K562 (cell line): ENCODE measurements at regions not wholly inside any gene's neighbourhood (a gene's known extent, or its start where the extent isn't known, plus 50 kb on each side); places are given as distances from the start of the nearest gene placed in this dataset.
A peak's percentile ranks its signal among the peaks of the same experiment; 100 is the strongest.

Experiments
- BHLHE40 ChIP-seq: IDR thresholded peaks from 2 replicates; pipeline ENCODE4 v1.6.1; 2011; ENCODE audit warnings: low read length, improper control_type of control experiment
- BRD4 ChIP-seq: fragments of 200-600 bp; sonication (generic); IDR thresholded peaks from 2 replicates; pipeline ENCODE4 v1.6.1; 2017; ENCODE audit warnings: inconsistent platforms
- KHSRP ChIP-seq: fragments of 450-650 bp; IDR thresholded peaks from 2 replicates; pipeline ENCODE4 v1.6.1; 2017
- MCM2 ChIP-seq: fragments of 450-650 bp; IDR thresholded peaks from 2 replicates; pipeline ENCODE4 v1.6.1; 2017; ENCODE audit warnings: low read depth, mild to moderate bottlenecking
- MTA1 ChIP-seq: fragments of 450-650 bp; IDR thresholded peaks from 2 replicates; pipeline ENCODE4 v1.6.1; 2017; ENCODE audit warnings: borderline replicate concordance
- PML ChIP-seq: IDR thresholded peaks from 2 replicates; pipeline ENCODE4 v1.6.1; 2012; ENCODE audit warnings: low read length, inconsistent platforms
- PYGO2 ChIP-seq: fragments of 450-650 bp; IDR thresholded peaks from 2 replicates; pipeline ENCODE4 v1.6.1; 2016; ENCODE audit warnings: mild to moderate bottlenecking, missing genetic modification characterization, moderate library complexity, missing compliant biosample characterization
- RCOR1 ChIP-seq, 2 experiments: IDR thresholded peaks; 2 replicates each; pipeline ENCODE4 v1.6.1; 2012; ENCODE audit warnings: low read depth in 2 of 2, low read length in 2 of 2, borderline replicate concordance in 1 of 2, improper control_type of control experiment in 1 of 2
- SMARCC2 ChIP-seq: fragments of 450-650 bp; IDR thresholded peaks from 2 replicates; pipeline ENCODE4 v1.6.1; 2017; ENCODE audit warnings: antibody characterized with exemption, moderate library complexity, mild to moderate bottlenecking, low read depth
- SMARCE1 ChIP-seq: fragments of 450-650 bp; IDR thresholded peaks from 2 replicates; pipeline ENCODE4 v1.7.1; 2016; ENCODE audit warnings: mild to moderate bottlenecking
- SOX6 ChIP-seq: fragments of 450-650 bp; IDR thresholded peaks from 2 replicates; pipeline ENCODE4 v1.6.1; 2014; ENCODE audit warnings: mild to moderate bottlenecking
- TAL1 ChIP-seq: fragments of 450-650 bp; IDR thresholded peaks from 2 replicates; pipeline ENCODE4 v1.6.1; 2016; ENCODE audit warnings: mild to moderate bottlenecking
- TCF3 ChIP-seq: sonication (generic); formaldehyde crosslinking; IDR thresholded peaks from 2 replicates; pipeline ENCODE4 v1.4.0; 2020; ENCODE audit warnings: mild to moderate bottlenecking, missing genetic modification reagents
- TEAD1 ChIP-seq, 2 experiments: fragments of 450-650 bp in 1 of 2; sonication (generic) in 1 of 2; formaldehyde crosslinking; IDR thresholded peaks; 2 replicates each; pipeline versions ENCODE4 v1.4.0 to v1.8.0; 2020 to 2022; ENCODE audit warnings: mild to moderate bottlenecking in 2 of 2, missing genetic modification reagents in 1 of 2
- ZNF311 ChIP-seq: fragments of 250-450 bp; sonication (Bioruptor Pico); IDR thresholded peaks from 2 replicates; pipeline ENCODE4 v1.4.0; 2020; ENCODE audit warnings: mild to moderate bottlenecking, moderate library complexity
- ZNF644 ChIP-seq: fragments of 200-800 bp; sonication (Bioruptor generic); IDR thresholded peaks from 2 replicates; pipeline ENCODE4 v1.6.1; 2016; ENCODE audit warnings: low read depth, missing genetic modification characterization, missing compliant biosample characterization
- TF ChIP-seq, protein P1 (sequence below): fragments of 450-650 bp; IDR thresholded peaks from 2 replicates; pipeline ENCODE4 v1.6.1; 2016; ENCODE audit warnings: mild to moderate bottlenecking
- TF ChIP-seq, protein P2 (sequence below): sonication (generic); formaldehyde crosslinking; IDR thresholded peaks from 2 replicates; pipeline ENCODE4 v1.8.0; 2022; ENCODE audit warnings: missing genetic modification reagents, mild to moderate bottlenecking, borderline replicate concordance

DNA sequence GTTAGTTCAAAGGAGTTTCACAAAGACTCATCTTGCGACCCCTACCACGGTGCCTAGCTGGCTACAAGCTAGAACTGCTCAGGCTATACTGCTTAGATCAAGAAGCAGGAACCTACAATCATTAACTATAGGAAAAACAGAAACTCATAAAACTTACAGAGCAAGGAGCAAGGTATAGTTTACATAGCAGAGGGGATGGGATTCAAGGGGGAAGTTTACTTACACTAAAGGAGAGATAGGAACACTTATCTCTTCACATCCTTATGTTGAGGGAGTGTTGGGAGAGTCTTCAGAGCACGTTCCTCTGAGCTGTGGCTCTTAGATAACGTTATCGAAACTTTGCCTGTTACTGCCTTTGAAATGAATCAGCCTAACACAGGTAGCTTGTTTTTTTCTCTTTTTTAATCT is 58.1 kb downstream of the FSCB start (continued):
- TF ChIP-seq SOX6, result peak; percentile 83
- peak; percentile 22; the same call in 1 of the 2 replicates for TF ChIP-seq PYGO2
- peak; percentile 98 for TF ChIP-seq TCF3 (CRISPR knock-in tag)
- TF ChIP-seq MTA1, result no peak
- peak in 1 of 2 experiments; percentile 57; a peak in 1 of 4 replicates for TF ChIP-seq RCOR1 (IDR thresholded peaks at IDR 0.05; ENCODE audit: borderline replicate concordance in 1 of 2, low read depth in 2 of 2, low read length in 2 of 2)
- TF ChIP-seq MCM2, result no peak
- TF ChIP-seq BHLHE40, result peak; percentile 96
- TF ChIP-seq PML, result peak; percentile 61
- TF ChIP-seq ZNF644 (tag), result peak; percentile 56; the same call in 1 of the 2 replicates
- TF ChIP-seq, protein P1, sequence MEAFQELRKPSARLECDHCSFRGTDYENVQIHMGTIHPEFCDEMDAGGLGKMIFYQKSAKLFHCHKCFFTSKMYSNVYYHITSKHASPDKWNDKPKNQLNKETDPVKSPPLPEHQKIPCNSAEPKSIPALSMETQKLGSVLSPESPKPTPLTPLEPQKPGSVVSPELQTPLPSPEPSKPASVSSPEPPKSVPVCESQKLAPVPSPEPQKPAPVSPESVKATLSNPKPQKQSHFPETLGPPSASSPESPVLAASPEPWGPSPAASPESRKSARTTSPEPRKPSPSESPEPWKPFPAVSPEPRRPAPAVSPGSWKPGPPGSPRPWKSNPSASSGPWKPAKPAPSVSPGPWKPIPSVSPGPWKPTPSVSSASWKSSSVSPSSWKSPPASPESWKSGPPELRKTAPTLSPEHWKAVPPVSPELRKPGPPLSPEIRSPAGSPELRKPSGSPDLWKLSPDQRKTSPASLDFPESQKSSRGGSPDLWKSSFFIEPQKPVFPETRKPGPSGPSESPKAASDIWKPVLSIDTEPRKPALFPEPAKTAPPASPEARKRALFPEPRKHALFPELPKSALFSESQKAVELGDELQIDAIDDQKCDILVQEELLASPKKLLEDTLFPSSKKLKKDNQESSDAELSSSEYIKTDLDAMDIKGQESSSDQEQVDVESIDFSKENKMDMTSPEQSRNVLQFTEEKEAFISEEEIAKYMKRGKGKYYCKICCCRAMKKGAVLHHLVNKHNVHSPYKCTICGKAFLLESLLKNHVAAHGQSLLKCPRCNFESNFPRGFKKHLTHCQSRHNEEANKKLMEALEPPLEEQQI, result no peak
- TF ChIP-seq SMARCC2, result peak; percentile 69; the same call in 1 of the 2 replicates
- peak; percentile 22; the same call in 1 of the 2 replicates for TF ChIP-seq KHSRP
- peak; percentile 59; the same call in 1 of the 2 replicates for TF ChIP-seq ZNF311 (CRISPR knock-in tag)
- TF ChIP-seq, protein P2, sequence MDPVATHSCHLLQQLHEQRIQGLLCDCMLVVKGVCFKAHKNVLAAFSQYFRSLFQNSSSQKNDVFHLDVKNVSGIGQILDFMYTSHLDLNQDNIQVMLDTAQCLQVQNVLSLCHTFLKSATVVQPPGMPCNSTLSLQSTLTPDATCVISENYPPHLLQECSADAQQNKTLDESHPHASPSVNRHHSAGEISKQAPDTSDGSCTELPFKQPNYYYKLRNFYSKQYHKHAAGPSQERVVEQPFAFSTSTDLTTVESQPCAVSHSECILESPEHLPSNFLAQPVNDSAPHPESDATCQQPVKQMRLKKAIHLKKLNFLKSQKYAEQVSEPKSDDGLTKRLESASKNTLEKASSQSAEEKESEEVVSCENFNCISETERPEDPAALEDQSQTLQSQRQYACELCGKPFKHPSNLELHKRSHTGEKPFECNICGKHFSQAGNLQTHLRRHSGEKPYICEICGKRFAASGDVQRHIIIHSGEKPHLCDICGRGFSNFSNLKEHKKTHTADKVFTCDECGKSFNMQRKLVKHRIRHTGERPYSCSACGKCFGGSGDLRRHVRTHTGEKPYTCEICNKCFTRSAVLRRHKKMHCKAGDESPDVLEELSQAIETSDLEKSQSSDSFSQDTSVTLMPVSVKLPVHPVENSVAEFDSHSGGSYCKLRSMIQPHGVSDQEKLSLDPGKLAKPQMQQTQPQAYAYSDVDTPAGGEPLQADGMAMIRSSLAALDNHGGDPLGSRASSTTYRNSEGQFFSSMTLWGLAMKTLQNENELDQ (CRISPR knock-in tag), result no peak
- TF ChIP-seq TEAD1 (CRISPR knock-in tag; IDR thresholded peaks at IDR 0.05), result peak in 1 of 2 experiments; percentile 41; a peak in 1 of 4 replicates
- peak; percentile 89 for TF ChIP-seq SMARCE1
- TF ChIP-seq TAL1, result peak; percentile 95
- no peak for TF ChIP-seq BRD4
